ENCODE measurements at regions not wholly inside any gene's neighbourhood (a gene's known extent, or its start where the extent isn't known, plus 50 kb on each side); places are given as distances from the start of the nearest gene placed in this dataset.

DNA sequence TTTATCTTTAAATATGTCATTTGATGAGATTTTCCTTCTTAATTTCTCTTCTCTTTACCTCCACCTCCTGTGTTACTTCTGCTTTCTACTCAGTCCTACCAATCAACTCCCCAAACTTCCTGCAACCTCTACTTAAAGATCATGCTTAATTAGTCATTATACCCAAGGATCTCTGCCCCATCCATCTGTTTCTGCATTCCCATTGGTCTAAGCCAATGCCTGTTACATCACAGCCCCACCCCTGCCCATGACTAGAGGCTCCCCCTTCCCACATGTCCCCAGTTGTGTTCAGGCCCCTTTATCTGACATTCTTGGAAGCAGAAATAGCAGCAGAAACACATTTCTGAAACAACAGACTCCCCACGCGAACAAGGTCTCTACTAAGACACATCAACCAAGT is 319.1 kb upstream of the NFE2L3 start:
- Histone ChIP-seq H3K4me1 (ENCODE audit: insufficient read depth, low read length) (no peaks in the 10 kb centered on the region), H3K9me3 (ENCODE audit: control insufficient read depth in 1 of 2, insufficient read depth in 1 of 2, low read length in 2 of 2) (no peaks in the 10 kb centered on the region), H3K27me3 (ENCODE audit: control insufficient read depth in 1 of 2, insufficient read depth in 2 of 2, low read length in 2 of 2) (peaks cover 0 to 9% of the 10 kb centered on the region in 2 experiments), H3K36me3 (ENCODE audit: insufficient read depth, low read length) (no peaks in the 10 kb centered on the region), H3K27ac (ENCODE audit: low read depth in 1 of 2, low read length in 2 of 2) (no peak overlapping the region), H3K4me3 (ENCODE audit: low read length) (no peak overlapping the region)
- DNase-seq = no peak
- CTCF ChIA-PET = no interaction called here
- no peaks in the 10 kb centered on the region for H3K36me3 Mint-ChIP-seq (ENCODE audit: low read depth)
- POLR2A ChIA-PET = no interaction called here
- no peak overlapping the region for H3K4me3 Mint-ChIP-seq
- no peaks in the 10 kb centered on the region for H3K4me1 Mint-ChIP-seq (ENCODE audit: low read depth)
- H3K27ac Mint-ChIP-seq = no peak overlapping the region
- intact Hi-C loops (cut with DNase I, micrococcal nuclease) = no loop called here
- peaks cover 11% of the 10 kb centered on the region for H3K27me3 Mint-ChIP-seq
- TF ChIP-seq, protein P1, sequence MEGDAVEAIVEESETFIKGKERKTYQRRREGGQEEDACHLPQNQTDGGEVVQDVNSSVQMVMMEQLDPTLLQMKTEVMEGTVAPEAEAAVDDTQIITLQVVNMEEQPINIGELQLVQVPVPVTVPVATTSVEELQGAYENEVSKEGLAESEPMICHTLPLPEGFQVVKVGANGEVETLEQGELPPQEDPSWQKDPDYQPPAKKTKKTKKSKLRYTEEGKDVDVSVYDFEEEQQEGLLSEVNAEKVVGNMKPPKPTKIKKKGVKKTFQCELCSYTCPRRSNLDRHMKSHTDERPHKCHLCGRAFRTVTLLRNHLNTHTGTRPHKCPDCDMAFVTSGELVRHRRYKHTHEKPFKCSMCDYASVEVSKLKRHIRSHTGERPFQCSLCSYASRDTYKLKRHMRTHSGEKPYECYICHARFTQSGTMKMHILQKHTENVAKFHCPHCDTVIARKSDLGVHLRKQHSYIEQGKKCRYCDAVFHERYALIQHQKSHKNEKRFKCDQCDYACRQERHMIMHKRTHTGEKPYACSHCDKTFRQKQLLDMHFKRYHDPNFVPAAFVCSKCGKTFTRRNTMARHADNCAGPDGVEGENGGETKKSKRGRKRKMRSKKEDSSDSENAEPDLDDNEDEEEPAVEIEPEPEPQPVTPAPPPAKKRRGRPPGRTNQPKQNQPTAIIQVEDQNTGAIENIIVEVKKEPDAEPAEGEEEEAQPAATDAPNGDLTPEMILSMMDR (IDR thresholded peaks at IDR 0.05) = no peak
- no peaks in the 10 kb centered on the region for H3K9me3 Mint-ChIP-seq
- no peak for ATAC-seq (ENCODE audit: poor library complexity)

DNA sequence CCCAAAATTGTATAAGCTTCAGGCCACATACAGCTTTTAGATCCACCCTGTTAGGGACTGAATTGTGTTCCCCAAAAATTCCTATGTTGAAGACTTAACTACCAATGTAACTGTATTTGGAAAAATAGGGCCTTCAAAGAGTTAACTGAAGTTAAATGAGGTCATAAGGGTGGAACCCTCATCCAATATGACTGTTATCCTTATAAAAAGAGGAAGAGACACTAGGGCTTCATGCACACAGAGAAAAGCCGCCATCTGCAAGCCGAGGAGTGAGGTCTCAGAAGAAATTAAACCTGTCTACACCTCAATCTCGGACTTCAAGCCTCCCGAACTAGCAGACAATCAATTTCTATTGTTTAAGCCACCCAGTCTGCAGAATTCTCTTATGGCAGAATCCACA is 317.9 kb upstream of the NFE2L3 start:
- H3K4me1 Mint-ChIP-seq (ENCODE audit: low read depth) = no peaks in the 10 kb centered on the region
- H3K36me3 Mint-ChIP-seq (ENCODE audit: low read depth) = no peaks in the 10 kb centered on the region
- Histone ChIP-seq H3K36me3 (ENCODE audit: insufficient read depth, low read length) (no peaks in the 10 kb centered on the region), H3K9me3 (ENCODE audit: control insufficient read depth in 1 of 2, insufficient read depth in 1 of 2, low read length in 2 of 2) (no peaks in the 10 kb centered on the region), H3K4me1 (ENCODE audit: insufficient read depth, low read length) (no peaks in the 10 kb centered on the region), H3K4me3 (ENCODE audit: low read length) (no peak overlapping the region), H3K27me3 (ENCODE audit: control insufficient read depth in 1 of 2, insufficient read depth in 2 of 2, low read length in 2 of 2) (peaks cover 0 to 9% of the 10 kb centered on the region in 2 experiments), H3K27ac (ENCODE audit: low read depth in 1 of 2, low read length in 2 of 2) (no peak overlapping the region)
- H3K27me3 Mint-ChIP-seq = peaks cover 19% of the 10 kb centered on the region
- CTCF ChIA-PET = no interaction called here
- no peak overlapping the region for H3K4me3 Mint-ChIP-seq
- H3K9me3 Mint-ChIP-seq = no peaks in the 10 kb centered on the region
- POLR2A ChIA-PET = no interaction called here
- TF ChIP-seq, protein P1 (IDR thresholded peaks at IDR 0.05) = no peak
- no peak for DNase-seq
- H3K27ac Mint-ChIP-seq = no peak overlapping the region
- intact Hi-C loops (cut with DNase I, micrococcal nuclease) = no loop called here
- ATAC-seq (ENCODE audit: poor library complexity) = no peak

DNA sequence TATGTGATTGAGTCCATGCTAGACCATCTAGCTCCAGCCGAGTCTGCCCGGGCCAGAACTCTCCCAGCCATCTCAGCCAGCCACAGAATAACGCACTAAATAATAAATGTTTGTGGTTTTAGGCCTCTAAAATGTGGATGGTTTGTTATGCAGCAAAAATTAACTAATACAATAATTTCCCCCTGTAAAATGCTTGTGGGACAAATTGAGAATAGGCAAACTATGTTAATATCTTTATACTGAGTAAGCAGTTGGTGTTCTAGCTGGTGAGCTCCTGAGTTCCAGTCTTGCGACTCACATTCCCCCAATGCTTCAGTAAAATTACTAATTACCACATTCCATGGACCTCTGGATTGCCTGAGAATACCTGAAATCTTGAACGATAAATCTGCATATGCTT is 316.8 kb upstream of the NFE2L3 start:
- TF ChIP-seq, protein P1 (IDR thresholded peaks at IDR 0.05) = no peak
- H3K4me3 Mint-ChIP-seq = no peak overlapping the region
- CTCF ChIA-PET = no interaction called here
- Histone ChIP-seq H3K36me3 (ENCODE audit: insufficient read depth, low read length) (no peaks in the 10 kb centered on the region), H3K27me3 (ENCODE audit: control insufficient read depth in 1 of 2, insufficient read depth in 2 of 2, low read length in 2 of 2) (peaks cover 0 to 9% of the 10 kb centered on the region in 2 experiments), H3K9me3 (ENCODE audit: control insufficient read depth in 1 of 2, insufficient read depth in 1 of 2, low read length in 2 of 2) (no peaks in the 10 kb centered on the region), H3K4me1 (ENCODE audit: insufficient read depth, low read length) (no peaks in the 10 kb centered on the region), H3K4me3 (ENCODE audit: low read length) (no peak overlapping the region), H3K27ac (ENCODE audit: low read depth in 1 of 2, low read length in 2 of 2) (no peak overlapping the region)
- POLR2A ChIA-PET = no interaction called here
- no peaks in the 10 kb centered on the region for H3K9me3 Mint-ChIP-seq
- peaks cover 23% of the 10 kb centered on the region for H3K27me3 Mint-ChIP-seq
- no peaks in the 10 kb centered on the region for H3K36me3 Mint-ChIP-seq (ENCODE audit: low read depth)
- no peak for DNase-seq
- no peaks in the 10 kb centered on the region for H3K4me1 Mint-ChIP-seq (ENCODE audit: low read depth)
- ATAC-seq (ENCODE audit: poor library complexity) = no peak
- intact Hi-C loops (cut with DNase I, micrococcal nuclease) = no loop called here
- H3K27ac Mint-ChIP-seq = no peak overlapping the region
